ENCODE measurements at regions not wholly inside any gene's neighbourhood (a gene's known extent, or its start where the extent isn't known, plus 50 kb on each side); places are given as distances from the start of the nearest gene placed in this dataset.
"Not testable (repeated sequence)": the region's sequence is repeated elsewhere in the genome, so short reads cannot be mapped to it uniquely, and the experiment has no call there.

GRCh38 chr1:55803429-55803828 lies 588.3 kb upstream of the USP24 start:
- DNase-seq, result no peak

DNA sequence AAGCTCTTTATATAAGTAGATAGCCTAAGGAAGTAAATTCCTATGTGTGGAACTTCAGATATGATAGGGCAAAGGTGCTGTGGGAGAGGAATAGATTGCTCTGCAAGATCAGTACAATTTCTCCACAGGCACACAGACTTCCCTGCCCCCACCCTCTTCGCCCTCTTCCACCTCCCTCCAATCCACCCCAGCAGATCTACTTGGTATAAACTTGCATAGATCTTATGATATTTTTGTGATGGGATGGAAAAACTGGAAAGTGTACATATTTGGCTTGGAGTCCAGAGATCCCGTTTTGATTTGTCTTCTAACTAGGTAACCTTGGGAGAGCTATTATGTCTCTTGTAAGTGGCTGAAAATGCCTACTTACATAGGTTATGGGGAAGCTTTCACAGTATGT lies 586.3 kb upstream of the USP24 start:
- no peak for DNase-seq

DNA sequence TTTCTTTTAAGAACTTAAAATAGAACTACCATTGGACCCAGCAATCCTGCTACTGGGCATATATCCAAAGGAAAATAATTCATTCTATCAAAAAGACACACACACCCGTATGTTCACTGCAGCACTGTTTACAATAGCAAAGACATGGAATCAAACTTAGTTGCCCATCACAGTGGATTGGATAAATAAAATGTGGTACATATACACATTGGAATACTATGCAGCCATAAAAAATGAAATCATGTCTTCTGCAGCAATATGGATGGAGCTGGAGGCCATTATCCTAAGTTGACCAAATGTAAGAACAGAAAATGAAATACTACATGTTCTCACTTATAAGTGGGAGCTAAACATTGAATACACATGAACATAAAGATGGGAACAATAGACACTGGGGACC lies 585.3 kb upstream of the USP24 start:
- no peak for DNase-seq

GRCh38 chr1:55793856-55794255 lies 578.7 kb upstream of the USP24 start:
- DNase-seq, result no peak

- no peak for DNase-seq
Observed at GRCh38 chr1:55792870-55793269, 577.7 kb upstream of the USP24 start.

GRCh38 chr1:55789466-55789865 lies 574.3 kb upstream of the USP24 start:
- DNase-seq, result no peak

DNA sequence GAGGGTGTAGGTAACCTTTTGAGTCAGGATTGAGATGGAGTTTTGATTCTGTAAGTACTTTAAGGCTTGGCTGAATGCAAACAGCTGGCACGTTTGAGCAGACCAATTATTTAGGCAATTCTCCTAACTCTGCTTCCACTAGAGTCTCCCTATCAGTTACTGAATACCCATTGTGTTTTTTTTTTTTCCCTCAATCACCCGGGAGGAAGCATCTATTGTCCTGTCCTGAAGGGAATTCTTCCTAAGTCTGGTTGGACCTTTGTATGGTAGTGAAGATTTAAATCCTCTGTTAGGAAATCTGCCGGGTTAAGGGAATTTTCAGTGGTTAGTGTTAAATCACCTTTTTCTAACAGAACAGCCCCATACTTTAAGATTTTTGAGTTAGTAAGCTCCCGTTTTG lies 571.2 kb upstream of the USP24 start:
- no peak for DNase-seq

DNA sequence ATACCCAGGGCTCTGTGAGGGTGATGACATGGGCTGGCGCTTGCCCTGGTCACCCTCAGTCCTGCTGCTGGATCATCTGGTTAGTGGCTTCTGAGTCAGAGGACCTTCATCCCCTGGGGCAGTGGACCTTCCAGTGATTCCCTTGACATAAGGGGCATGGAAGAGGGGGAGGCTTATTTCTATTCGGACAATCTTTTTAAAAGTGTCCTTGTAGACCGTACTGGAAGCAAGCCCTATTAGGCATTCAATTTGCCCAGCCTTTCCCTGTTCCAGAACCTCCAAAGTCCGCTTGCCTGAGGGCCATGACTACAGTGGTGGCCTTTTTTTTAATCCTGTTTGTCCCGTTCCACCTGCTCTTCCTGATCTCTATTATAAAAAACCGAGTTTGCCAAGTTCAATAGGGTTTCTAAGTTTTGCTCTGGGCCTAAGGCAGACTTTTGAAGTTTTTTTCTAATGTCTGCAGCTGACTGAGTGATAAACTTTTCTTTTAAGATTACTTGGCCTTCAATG lies 569.8 kb upstream of the USP24 start:
- DNase-seq, result not testable (repeated sequence)

DNA sequence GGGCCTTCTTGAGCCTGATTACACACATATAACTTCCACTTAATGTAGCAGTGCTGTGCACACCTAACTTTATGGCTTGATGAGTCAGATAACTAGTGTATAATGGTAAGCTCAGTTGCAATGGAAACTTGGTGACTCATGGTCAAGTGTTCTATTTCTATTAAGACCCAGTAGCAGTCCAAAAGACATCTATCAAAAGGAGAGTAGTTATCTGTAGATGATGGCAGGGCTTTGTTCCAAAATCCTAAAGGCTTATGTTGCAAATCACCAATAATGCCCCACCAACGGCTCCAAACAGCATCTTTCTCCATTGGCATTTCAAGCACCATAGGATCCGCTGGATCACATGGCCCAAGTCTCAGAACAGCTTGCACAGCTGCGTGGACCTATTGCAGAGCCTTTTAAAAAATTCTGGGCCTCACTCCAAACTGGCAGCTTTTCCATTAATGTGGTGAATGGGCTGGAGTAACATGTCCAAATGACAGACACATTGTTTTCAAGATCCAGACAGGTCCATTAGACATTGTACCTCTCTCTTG lies 566.8 kb upstream of the USP24 start:
- peak; percentile 67 for DNase-seq

GRCh38 chr1:55781003-55781402 lies 565.8 kb upstream of the USP24 start:
- DNase-seq, result no peak

- DNase-seq, result no peak
Observed at GRCh38 chr1:55777545-55777944, 562.4 kb upstream of the USP24 start.

GRCh38 chr1:55775007-55775406 lies 559.8 kb upstream of the USP24 start:
- no peak for DNase-seq

GRCh38 chr1:55774446-55774845 lies 559.3 kb upstream of the USP24 start:
- DNase-seq, result no peak

GRCh38 chr1:55773211-55773940 lies 558.2 kb upstream of the USP24 start:
- DNase-seq, result no peak

- DNase-seq, result no peak
Observed at GRCh38 chr1:55768327-55768952, 553.3 kb upstream of the USP24 start.

DNA sequence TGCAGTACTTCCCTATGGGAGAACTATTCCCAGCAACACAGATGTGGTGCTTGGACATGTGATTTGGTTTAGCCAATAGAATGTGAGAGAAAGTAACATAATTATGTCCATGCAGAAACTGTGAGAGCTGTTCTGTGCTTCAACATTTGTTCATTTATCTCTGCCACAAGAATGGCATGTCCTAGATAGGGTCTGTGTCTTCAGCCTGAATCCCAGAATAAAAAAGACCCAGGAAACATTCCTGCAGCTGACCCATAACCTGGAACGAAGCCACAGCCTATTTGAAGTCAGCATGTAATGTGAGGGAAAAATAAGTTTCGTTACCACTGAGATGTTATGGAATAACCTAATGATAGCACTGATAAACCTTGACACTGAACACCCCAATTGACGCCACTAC lies 552.0 kb upstream of the USP24 start:
- DNase-seq, result no peak

DNA sequence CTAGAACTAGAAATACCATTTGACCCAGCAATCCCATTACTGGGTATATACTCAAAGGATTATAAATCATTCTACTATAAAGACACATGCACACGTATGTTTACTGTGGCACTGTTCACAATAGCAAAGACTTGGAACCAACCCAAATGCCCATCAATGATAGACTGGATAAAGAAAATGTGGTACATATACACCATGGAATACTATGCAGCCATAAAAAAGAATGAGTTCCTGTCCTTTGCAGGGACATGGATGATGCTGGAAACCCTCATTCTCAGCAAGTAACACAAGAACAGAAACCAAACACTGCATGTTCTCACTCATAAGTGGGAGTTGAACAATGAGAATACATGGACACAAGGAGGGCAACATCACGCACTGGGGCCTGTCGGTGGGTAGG lies 550.3 kb upstream of the USP24 start:
- not testable (repeated sequence) for DNase-seq

DNA sequence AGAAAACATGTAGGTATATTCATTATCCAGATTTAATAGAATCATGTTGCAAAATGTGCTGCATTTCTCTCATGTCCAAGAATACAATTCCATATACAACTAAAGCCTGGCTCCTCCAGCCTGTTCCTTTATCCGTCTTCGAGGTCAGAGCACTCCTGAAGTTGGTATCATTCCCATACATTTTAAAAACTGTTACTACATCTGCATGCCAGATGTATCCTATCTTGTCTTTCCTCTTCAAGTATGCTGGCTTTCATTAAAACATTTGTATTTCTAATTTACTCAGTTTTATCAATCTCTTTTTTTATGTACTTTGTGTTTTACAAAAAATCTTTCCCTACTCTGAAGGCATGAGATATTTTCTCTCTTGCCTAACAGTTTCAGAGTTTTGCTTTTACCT lies 536.6 kb upstream of the USP24 start:
- no peak for DNase-seq

- no peak for DNase-seq
Observed at GRCh38 chr1:55750628-55750995, 535.4 kb upstream of the USP24 start.

GRCh38 chr1:55749975-55750627 lies 534.9 kb upstream of the USP24 start:
- DNase-seq, result no peak

DNA sequence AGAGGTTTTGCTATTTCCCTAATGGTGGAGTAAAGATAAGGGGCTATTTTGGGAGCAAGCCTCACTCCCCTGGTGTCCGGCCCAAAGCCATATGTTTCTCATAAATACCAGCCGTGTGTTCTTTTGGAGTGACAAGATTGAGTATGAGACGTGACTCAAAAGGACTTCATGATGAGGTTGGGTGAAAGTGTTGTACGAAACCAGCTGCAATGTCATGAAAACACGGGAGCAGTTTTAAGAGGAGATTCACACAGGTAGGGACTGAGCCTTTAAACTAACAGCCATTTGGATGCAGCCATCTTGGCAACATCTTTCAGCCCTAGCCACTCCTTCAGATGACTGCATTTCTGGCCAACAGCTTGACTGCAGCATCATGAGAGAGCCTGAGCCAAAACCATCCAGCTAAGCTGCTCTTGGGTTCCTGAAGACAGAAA lies 532.3 kb upstream of the USP24 start:
- no peak for DNase-seq

DNA sequence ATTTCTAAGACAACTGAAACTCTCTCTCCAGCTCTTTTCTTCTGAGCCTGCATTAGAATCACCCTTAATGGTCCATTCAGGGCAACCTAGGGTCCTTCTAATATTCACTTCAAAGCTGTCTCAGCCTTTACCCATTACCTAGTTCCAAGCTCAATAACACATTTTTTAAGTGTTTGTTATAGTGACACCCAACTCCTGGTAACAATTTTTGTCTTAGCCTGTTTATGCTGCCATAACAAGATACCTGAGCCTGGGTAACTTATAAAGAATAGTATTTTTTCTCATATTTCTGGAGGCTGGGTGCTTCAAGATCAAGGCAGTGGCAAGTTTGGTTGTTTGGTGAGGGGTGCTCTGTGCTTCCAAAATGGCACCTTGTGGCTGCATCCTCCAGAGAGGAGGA lies 531.5 kb upstream of the USP24 start:
- no peak for DNase-seq

DNA sequence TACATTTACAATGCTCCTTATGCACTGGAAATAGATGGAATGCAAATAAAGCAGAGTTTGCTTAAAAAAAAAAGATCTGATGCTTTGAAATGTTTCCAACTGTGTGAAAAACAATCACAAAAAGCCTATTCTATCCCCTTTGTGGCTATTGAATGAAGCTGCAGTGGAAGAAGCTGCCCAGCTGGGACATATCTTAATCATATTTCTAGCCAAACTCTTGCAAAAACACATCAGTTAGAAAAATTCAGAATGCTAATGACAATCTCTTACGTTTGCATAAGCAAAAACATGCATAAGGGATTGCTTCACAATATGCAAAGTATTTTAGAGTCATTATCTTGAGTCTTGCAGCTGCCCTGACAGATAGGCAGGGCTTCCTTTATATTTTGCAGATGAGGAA lies 526.4 kb upstream of the USP24 start:
- no peak for DNase-seq

DNA sequence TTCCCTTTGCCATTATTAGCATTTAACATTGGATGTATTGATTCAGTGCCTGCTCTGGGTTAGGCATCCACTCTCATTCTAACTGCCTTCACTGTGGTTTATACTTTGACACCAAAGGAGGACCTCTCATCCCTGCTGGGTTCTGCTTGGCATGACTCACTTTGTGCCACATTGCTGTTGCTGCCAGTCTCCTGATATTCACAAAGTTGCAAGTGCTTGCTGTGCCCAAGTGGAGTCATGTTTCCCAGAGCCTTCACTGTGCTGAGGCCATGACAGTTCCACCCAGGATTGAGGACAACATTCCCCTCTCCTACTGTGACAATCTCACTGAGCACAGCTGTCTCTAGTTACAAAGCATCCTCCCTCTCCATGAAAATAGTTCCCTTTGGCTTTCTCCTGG lies 519.9 kb upstream of the USP24 start:
- no peak for DNase-seq
